ENCODE measurements at regions not wholly inside any gene's neighbourhood (a gene's known extent, or its start where the extent isn't known, plus 50 kb on each side); places are given as distances from the start of the nearest gene placed in this dataset.

DNA sequence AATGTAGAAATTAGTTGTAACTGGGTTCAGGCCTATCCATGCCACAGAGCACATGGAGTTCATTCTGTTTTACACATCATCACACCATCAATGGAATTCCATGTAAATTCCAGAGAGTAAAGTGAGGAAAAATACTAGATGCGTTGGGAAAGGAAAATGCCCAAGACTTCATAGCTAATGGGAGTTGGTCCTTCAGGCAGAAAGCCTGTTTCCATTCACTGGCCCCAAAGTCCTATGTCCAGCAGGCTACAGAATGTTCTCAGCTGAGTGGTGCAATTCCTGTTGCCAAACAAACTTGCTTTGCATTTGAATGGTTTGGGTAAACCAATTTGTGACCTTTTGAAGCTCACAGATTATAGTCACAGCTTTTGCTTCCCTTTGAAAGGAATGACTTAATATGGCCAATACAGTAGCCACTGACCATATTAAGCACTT lies 164.6 kb upstream of the PFN2 start:
- TF ChIP-seq POLR2AphosphoS5 (IDR thresholded peaks at IDR 0.05; ENCODE audit: low read depth, low read length) (no peak), TAF1 (IDR thresholded peaks at IDR 0.05; ENCODE audit: borderline replicate concordance, insufficient read depth, low read length) (no peak), SIN3A (IDR thresholded peaks at IDR 0.05; ENCODE audit: borderline replicate concordance, insufficient read depth, low read length) (no peak)
- TF ChIP-seq, protein P1, sequence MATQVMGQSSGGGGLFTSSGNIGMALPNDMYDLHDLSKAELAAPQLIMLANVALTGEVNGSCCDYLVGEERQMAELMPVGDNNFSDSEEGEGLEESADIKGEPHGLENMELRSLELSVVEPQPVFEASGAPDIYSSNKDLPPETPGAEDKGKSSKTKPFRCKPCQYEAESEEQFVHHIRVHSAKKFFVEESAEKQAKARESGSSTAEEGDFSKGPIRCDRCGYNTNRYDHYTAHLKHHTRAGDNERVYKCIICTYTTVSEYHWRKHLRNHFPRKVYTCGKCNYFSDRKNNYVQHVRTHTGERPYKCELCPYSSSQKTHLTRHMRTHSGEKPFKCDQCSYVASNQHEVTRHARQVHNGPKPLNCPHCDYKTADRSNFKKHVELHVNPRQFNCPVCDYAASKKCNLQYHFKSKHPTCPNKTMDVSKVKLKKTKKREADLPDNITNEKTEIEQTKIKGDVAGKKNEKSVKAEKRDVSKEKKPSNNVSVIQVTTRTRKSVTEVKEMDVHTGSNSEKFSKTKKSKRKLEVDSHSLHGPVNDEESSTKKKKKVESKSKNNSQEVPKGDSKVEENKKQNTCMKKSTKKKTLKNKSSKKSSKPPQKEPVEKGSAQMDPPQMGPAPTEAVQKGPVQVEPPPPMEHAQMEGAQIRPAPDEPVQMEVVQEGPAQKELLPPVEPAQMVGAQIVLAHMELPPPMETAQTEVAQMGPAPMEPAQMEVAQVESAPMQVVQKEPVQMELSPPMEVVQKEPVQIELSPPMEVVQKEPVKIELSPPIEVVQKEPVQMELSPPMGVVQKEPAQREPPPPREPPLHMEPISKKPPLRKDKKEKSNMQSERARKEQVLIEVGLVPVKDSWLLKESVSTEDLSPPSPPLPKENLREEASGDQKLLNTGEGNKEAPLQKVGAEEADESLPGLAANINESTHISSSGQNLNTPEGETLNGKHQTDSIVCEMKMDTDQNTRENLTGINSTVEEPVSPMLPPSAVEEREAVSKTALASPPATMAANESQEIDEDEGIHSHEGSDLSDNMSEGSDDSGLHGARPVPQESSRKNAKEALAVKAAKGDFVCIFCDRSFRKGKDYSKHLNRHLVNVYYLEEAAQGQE (IDR thresholded peaks at IDR 0.05; ENCODE audit: insufficient read depth in 1 of 2, low read depth in 2 of 2, low read length in 2 of 2), result no peak

Data from PFSK-1 (cell line).